ENCODE measurements at regions not wholly inside any gene's neighbourhood (a gene's known extent, or its start where the extent isn't known, plus 50 kb on each side); places are given as distances from the start of the nearest gene placed in this dataset.

- no peak for TF ChIP-seq CTCF (conservative IDR thresholded peaks at IDR 0.05 in 1 of 2, IDR thresholded peaks at IDR 0.05 in 1 of 2; ENCODE audit: extremely low read depth in 1 of 2, insufficient read depth in 1 of 2, low read depth in 1 of 2, low read length in 2 of 2)
- no peak for TF ChIP-seq EZH2 (IDR thresholded peaks at IDR 0.05; ENCODE audit: borderline replicate concordance, low read length)
Observed at GRCh38 chr18:38081516-38081915, 515.9 kb upstream of the CELF4 start.
